ENCODE measurements at regions not wholly inside any gene's neighbourhood (a gene's known extent, or its start where the extent isn't known, plus 50 kb on each side); places are given as distances from the start of the nearest gene placed in this dataset.

DNA sequence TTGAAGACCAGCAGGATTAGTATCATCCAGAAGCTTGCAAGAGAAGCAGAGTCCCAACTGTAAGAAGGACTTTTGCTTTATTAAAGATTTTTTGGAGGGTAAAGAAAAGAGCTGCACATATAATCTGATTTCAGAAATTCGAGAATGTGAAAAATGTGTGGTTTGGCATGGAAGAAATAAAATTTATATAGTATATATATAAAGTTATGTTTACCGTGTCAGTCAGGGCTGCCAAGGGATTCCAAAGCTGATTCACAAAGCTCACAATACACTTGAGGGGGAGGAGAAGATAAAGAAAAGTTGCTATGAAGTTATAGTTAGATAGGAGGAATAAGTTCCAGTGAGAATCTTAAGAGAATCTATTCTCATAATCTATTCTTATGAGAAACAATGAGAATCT is 231.8 kb upstream of the CACNA2D1 start:
- no peak for TF ChIP-seq EZH2 (IDR thresholded peaks at IDR 0.05; ENCODE audit: low read depth)
- TF ChIP-seq, protein P1, sequence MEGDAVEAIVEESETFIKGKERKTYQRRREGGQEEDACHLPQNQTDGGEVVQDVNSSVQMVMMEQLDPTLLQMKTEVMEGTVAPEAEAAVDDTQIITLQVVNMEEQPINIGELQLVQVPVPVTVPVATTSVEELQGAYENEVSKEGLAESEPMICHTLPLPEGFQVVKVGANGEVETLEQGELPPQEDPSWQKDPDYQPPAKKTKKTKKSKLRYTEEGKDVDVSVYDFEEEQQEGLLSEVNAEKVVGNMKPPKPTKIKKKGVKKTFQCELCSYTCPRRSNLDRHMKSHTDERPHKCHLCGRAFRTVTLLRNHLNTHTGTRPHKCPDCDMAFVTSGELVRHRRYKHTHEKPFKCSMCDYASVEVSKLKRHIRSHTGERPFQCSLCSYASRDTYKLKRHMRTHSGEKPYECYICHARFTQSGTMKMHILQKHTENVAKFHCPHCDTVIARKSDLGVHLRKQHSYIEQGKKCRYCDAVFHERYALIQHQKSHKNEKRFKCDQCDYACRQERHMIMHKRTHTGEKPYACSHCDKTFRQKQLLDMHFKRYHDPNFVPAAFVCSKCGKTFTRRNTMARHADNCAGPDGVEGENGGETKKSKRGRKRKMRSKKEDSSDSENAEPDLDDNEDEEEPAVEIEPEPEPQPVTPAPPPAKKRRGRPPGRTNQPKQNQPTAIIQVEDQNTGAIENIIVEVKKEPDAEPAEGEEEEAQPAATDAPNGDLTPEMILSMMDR (conservative IDR thresholded peaks at IDR 0.05): no peak

All from PC-9 (cell line).